Mesenchymal stem cell (in vitro differentiated cells and primary cell): ENCODE measurements at regions not wholly inside any gene's neighbourhood (a gene's known extent, or its start where the extent isn't known, plus 50 kb on each side); places are given as distances from the start of the nearest gene placed in this dataset.

Source experiments
- DNase-seq: peaks from one replicate; pipeline ENCODE4 v3.0.0-alpha.2; 2013
- H2AFZ ChIP-seq: one replicate; pipeline ENCODE4 v1.6.1; 2013; ENCODE audit warnings: low read depth, mild to moderate bottlenecking, control low read depth, inconsistent platforms, low read length, moderate library complexity
- H2AK5ac ChIP-seq: 2 replicates; pipeline ENCODE4 v1.6.1; 2013; ENCODE audit warnings: low read length, moderate library complexity, mild to moderate bottlenecking, inconsistent platforms; ENCODE audit not compliant: severe bottlenecking
- H2BK120ac ChIP-seq: one replicate; pipeline ENCODE4 v1.6.1; 2013; ENCODE audit warnings: low read depth, mild to moderate bottlenecking, inconsistent platforms, low read length, moderate library complexity
- H2BK12ac ChIP-seq, 2 experiments: one replicate each; pipeline ENCODE4 v1.6.1; 2013; ENCODE audit warnings: inconsistent platforms in 2 of 2, low read length in 2 of 2, mild to moderate bottlenecking in 2 of 2, moderate library complexity in 2 of 2, control low read depth in 1 of 2
- H2BK15ac ChIP-seq: one replicate; pipeline ENCODE4 v1.6.1; 2013; ENCODE audit warnings: mild to moderate bottlenecking, low read depth, inconsistent platforms; ENCODE audit not compliant: poor library complexity, severe bottlenecking
- H2BK5ac ChIP-seq: 2 replicates; pipeline ENCODE4 v1.6.1; 2013; ENCODE audit warnings: low read depth, mild to moderate bottlenecking, low read length, control low read depth, inconsistent platforms; ENCODE audit not compliant: poor library complexity, severe bottlenecking
- H3K14ac ChIP-seq, 2 experiments: one replicate each; pipeline ENCODE4 v1.6.1; 2013; ENCODE audit warnings: inconsistent platforms in 2 of 2, low read length in 2 of 2, control low read depth in 1 of 2, mild to moderate bottlenecking in 1 of 2, moderate library complexity in 1 of 2
- H3K18ac ChIP-seq, 2 experiments: one replicate each; pipeline ENCODE4 v1.6.1; 2013; ENCODE audit warnings: inconsistent platforms in 2 of 2, low read length in 2 of 2, control low read depth in 1 of 2, low read depth in 1 of 2, mild to moderate bottlenecking in 1 of 2
- H3K23ac ChIP-seq, 2 experiments: one replicate each; pipeline ENCODE4 v1.6.1; 2013; ENCODE audit warnings: inconsistent platforms in 2 of 2, low read length in 2 of 2, mild to moderate bottlenecking in 2 of 2, moderate library complexity in 2 of 2, control low read depth in 1 of 2
- H3K27ac ChIP-seq: 2 replicates; pipeline ENCODE4 v1.5.1; 2013; ENCODE audit warnings: mild to moderate bottlenecking, moderate library complexity, low read length, control low read depth, inconsistent platforms; ENCODE audit not compliant: poor library complexity, severe bottlenecking
- H3K27me3 ChIP-seq, 2 experiments: 2 replicates each; pipeline versions ENCODE4 v1.6.1 to v1.7.0; 2013; ENCODE audit warnings: low read length in 2 of 2, mild to moderate bottlenecking in 2 of 2, moderate library complexity in 2 of 2, control low read depth in 1 of 2, inconsistent platforms in 1 of 2; ENCODE audit not compliant: control insufficient read depth in 1 of 2, insufficient read depth in 1 of 2
- H3K36me3 ChIP-seq, 2 experiments: 2 replicates each; pipeline versions ENCODE4 v1.6.1 to v1.7.0; 2013; ENCODE audit warnings: low read length in 2 of 2, control low read depth in 1 of 2, inconsistent platforms in 1 of 2, low read depth in 1 of 2, mild to moderate bottlenecking in 1 of 2; ENCODE audit not compliant: insufficient read depth in 2 of 2, control insufficient read depth in 1 of 2
- H3K4ac ChIP-seq, 2 experiments: one replicate each; pipeline ENCODE4 v1.6.1; 2013; ENCODE audit warnings: inconsistent platforms in 2 of 2, low read length in 2 of 2, mild to moderate bottlenecking in 2 of 2, moderate library complexity in 2 of 2, control low read depth in 1 of 2, low read depth in 1 of 2
- H3K4me1 ChIP-seq: 2 replicates; pipeline ENCODE4 v1.6.1; 2013; ENCODE audit warnings: low read depth, low read length, control low read depth; ENCODE audit not compliant: control insufficient read depth, insufficient read depth
- H3K4me2 ChIP-seq: 2 replicates; pipeline ENCODE4 v1.6.1; 2013; ENCODE audit warnings: low read length, mild to moderate bottlenecking, inconsistent platforms; ENCODE audit not compliant: poor library complexity, severe bottlenecking
- H3K4me3 ChIP-seq, 2 experiments: 2 replicates each; pipeline versions ENCODE4 v1.5.1 to v1.7.0; 2013; ENCODE audit warnings: low read length in 2 of 2, mild to moderate bottlenecking in 2 of 2, control low read depth in 1 of 2, low read depth in 1 of 2; ENCODE audit not compliant: insufficient read depth in 1 of 2
- H3K79me1 ChIP-seq: replicated peaks from 2 replicates; pipeline ENCODE4 v1.6.1; 2013; ENCODE audit warnings: mild to moderate bottlenecking, control low read depth, low read length, inconsistent platforms; ENCODE audit not compliant: poor library complexity, severe bottlenecking
- H3K9ac ChIP-seq: 2 replicates; pipeline ENCODE4 v1.7.0; 2013; ENCODE audit warnings: mild to moderate bottlenecking, low read length, moderate library complexity
- H3K9me3 ChIP-seq: 2 replicates; pipeline ENCODE4 v1.7.0; 2013; ENCODE audit warnings: mild to moderate bottlenecking, low read length; ENCODE audit not compliant: control insufficient read depth
- H4K8ac ChIP-seq: one replicate; pipeline ENCODE4 v1.6.1; 2013; ENCODE audit warnings: inconsistent platforms, mild to moderate bottlenecking, low read length, moderate library complexity
- H4K91ac ChIP-seq: one replicate; pipeline ENCODE4 v1.6.1; 2013; ENCODE audit warnings: mild to moderate bottlenecking, low read length, inconsistent platforms
- WGBS: methylation state at CpG from one replicate; pipeline ENCODE4 v1.1.7; 2013; ENCODE audit warnings: mixed read lengths; 5-methylcytosine and 5-hydroxymethylcytosine counted together

DNA sequence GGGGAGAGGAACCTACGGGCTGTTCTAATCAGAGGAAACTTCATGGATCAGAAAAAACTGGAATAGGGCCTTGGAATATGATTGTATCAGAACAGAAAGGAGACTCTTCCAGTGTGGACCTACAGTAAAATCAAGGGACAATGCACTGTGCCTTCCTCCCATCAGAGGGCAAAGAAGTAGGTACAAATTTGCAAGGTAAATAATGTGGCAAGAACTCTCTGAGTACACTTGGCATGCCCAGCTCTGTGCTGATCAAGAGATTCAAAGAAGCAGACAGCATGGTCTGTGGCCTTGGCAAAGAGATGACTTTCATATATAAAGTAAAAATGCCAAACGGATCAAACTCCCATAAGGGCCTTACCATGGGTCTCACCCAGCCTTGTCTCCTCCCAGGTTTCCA, 242.6 kb upstream of the OSR1 start:
- no peak overlapping the region for H3K27ac ChIP-seq
- 92% methylated on average over 2 of the region's 2 CpGs for WGBS

DNA sequence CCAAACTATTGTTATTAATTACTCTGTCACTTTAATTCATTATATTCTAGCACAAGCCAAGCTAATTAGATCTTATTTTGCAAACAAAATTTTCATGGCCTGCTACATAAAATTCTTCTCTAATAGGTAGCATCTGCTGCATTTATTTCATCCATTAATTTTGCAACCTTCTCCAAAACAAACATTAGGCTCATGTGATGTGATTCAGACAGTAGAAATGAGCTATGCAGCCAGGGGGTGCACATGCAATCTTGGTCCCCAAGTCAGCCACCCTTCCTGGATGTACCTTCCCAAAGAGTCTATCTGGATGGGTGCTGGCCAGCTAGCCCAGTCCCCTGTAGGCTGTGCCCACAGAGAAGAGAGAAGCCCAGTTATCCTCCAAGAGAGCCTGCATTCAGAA, 242.1 kb upstream of the OSR1 start:
- Histone ChIP-seq H2BK15ac (no peak overlapping the region), H3K9ac (no peak overlapping the region), H3K79me1 (no peaks in the 10 kb centered on the region), H3K4me3 (no peak overlapping the region), H3K27me3 (no peaks in the 10 kb centered on the region), H2BK12ac (no peak overlapping the region), H3K9me3 (peaks cover 4% of the 10 kb centered on the region), H3K14ac (no peak overlapping the region), H2AFZ (no peak overlapping the region), H3K4me1 (peaks cover 2% of the 10 kb centered on the region), H3K23ac (no peak overlapping the region), H2AK5ac (no peak overlapping the region), H4K8ac (no peak overlapping the region), H4K91ac (no peak overlapping the region), H3K4me2 (no peak overlapping the region), H3K4ac (no peak overlapping the region), H3K18ac (peak overlapping the region in 1 of 2 experiments; percentile 34), H2BK120ac (no peak overlapping the region), H3K36me3 (no peaks in the 10 kb centered on the region), H3K27ac (no peak overlapping the region), H2BK5ac (no peak overlapping the region)
- DNase-seq: no peak

More for the DNA sequence above, 242.6 kb upstream of the OSR1 start:
- Histone ChIP-seq H3K23ac (no peak overlapping the region), H3K9me3 (peaks cover 4% of the 10 kb centered on the region), H4K8ac (no peak overlapping the region), H3K79me1 (no peaks in the 10 kb centered on the region), H3K36me3 (no peaks in the 10 kb centered on the region), H3K9ac (no peak overlapping the region), H3K14ac (no peak overlapping the region), H3K4me3 (no peak overlapping the region), H3K4ac (no peak overlapping the region), H3K27me3 (no peaks in the 10 kb centered on the region), H2BK12ac (no peak overlapping the region), H3K18ac (no peak overlapping the region), H3K4me1 (peaks cover 2% of the 10 kb centered on the region), H2AFZ (no peak overlapping the region), H2BK15ac (no peak overlapping the region), H2BK5ac (no peak overlapping the region), H3K4me2 (no peak overlapping the region), H4K91ac (no peak overlapping the region), H2AK5ac (no peak overlapping the region), H2BK120ac (no peak overlapping the region)
- no peak for DNase-seq

DNA sequence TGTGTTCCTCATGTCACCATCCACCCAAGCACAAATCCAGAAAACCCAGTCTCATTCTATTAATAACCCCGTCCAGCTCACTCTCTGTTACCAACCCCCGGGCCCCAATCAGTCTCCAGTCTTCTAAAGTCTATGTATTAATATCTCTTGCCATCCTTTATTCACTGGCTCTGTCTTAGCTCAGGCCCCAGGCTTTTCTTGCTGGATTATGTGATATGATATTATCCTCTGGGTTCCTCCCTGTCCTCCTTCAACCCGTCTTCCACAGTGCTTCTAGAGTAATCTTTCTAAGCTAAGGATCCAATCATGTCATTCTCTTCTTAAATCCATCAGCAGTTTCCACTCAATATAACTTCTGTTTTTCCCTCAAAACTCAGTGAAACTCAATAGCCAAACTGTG, 240.5 kb upstream of the OSR1 start:
- no peak overlapping the region for H3K14ac ChIP-seq
- H3K4me1 ChIP-seq: peaks cover 2% of the 10 kb centered on the region
- WGBS: 94% methylated on average over 3 of the region's 3 CpGs

DNA sequence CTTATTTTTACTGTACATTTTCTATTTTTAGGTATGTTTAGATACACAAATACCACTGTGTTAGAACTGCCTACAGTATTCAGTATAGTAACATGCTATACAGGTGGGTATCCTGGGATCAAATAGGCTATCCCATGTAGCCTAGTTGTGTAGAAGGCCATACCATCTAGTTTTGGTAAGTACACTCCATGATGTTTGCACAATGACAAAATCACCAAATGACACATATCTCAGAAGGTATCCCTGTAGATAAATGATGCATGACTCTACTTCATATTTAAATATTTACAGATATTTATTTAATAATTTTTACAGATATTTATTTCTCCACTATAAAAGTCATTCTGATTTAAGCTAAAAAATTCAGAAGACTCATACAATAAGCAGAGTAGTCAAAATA, 233.8 kb upstream of the OSR1 start:
- no peak overlapping the region for H3K27ac ChIP-seq
- H4K91ac ChIP-seq: no peak overlapping the region
- H3K4ac ChIP-seq: no peak overlapping the region
- H3K14ac ChIP-seq: no peak overlapping the region
- H2BK120ac ChIP-seq: no peak overlapping the region
- H3K18ac ChIP-seq: no peak overlapping the region
- H3K4me3 ChIP-seq: no peak overlapping the region
- no peak overlapping the region for H3K4me2 ChIP-seq
- no peak for DNase-seq
- H3K9me3 ChIP-seq: no peaks in the 10 kb centered on the region
- no peak overlapping the region for H4K8ac ChIP-seq
- H2AFZ ChIP-seq: no peak overlapping the region
- no peaks in the 10 kb centered on the region for H3K27me3 ChIP-seq
- no peak overlapping the region for H2BK15ac ChIP-seq
- H3K4me1 ChIP-seq: no peaks in the 10 kb centered on the region
- no peak overlapping the region for H2AK5ac ChIP-seq
- H2BK5ac ChIP-seq: no peak overlapping the region
- H3K9ac ChIP-seq: no peak overlapping the region
- H2BK12ac ChIP-seq: no peak overlapping the region
- no peak overlapping the region for H3K23ac ChIP-seq
- no peaks in the 10 kb centered on the region for H3K79me1 ChIP-seq
- H3K36me3 ChIP-seq: no peaks in the 10 kb centered on the region

More for the DNA sequence above, 240.5 kb upstream of the OSR1 start:
- no peak overlapping the region for H3K9ac ChIP-seq
- H3K18ac ChIP-seq: no peak overlapping the region
- H3K4me3 ChIP-seq: no peak overlapping the region
- DNase-seq: no peak
- H3K79me1 ChIP-seq: no peaks in the 10 kb centered on the region
- H4K91ac ChIP-seq: no peak overlapping the region
- H3K9me3 ChIP-seq: no peaks in the 10 kb centered on the region
- no peaks in the 10 kb centered on the region for H3K27me3 ChIP-seq
- H3K36me3 ChIP-seq: no peaks in the 10 kb centered on the region
- H2AFZ ChIP-seq: no peak overlapping the region
- no peak overlapping the region for H3K4me2 ChIP-seq
- H3K27ac ChIP-seq: no peak overlapping the region
- no peak overlapping the region for H2BK5ac ChIP-seq
- no peak overlapping the region for H4K8ac ChIP-seq
- no peak overlapping the region for H3K4ac ChIP-seq
- no peak overlapping the region for H2BK12ac ChIP-seq
- no peak overlapping the region for H2BK120ac ChIP-seq
- H3K23ac ChIP-seq: no peak overlapping the region
- H2AK5ac ChIP-seq: no peak overlapping the region
- H2BK15ac ChIP-seq: no peak overlapping the region
